HG02798 (cell line): ENCODE measurements at regions not wholly inside any gene's neighbourhood (a gene's known extent, or its start where the extent isn't known, plus 50 kb on each side); places are given as distances from the start of the nearest gene placed in this dataset.
"Not testable (repeated sequence)": the region's sequence is repeated elsewhere in the genome, so short reads cannot be mapped to it uniquely, and the experiment has no call there.

Source experiments
- ATAC-seq: cut with Tn5 transposase; IDR thresholded peaks from one replicate; pipeline ENCODE4 v1.9.1; 2021; ENCODE audit warnings: mild to moderate bottlenecking; ENCODE audit not compliant: unreplicated experiment, poor library complexity

DNA sequence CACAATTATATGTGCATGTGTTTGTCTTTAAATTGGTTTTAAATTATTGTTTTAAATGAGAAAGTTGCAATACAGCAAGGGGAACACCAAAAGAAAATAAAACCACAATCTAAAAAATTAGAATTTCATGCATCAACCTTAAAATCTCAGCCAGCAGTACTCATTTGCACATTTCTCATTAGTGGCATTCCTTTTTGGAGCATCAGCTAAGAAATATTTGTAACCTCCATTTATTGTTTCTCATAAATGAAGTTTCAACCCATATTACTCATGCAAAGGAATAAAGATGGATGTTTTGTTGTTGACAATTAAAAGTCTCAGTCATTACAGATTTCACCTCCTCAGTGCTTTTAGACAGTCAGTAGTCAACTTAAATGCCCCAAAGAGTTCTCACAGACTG is 160.1 kb downstream of the TBX15 start:
- no peak for ATAC-seq

DNA sequence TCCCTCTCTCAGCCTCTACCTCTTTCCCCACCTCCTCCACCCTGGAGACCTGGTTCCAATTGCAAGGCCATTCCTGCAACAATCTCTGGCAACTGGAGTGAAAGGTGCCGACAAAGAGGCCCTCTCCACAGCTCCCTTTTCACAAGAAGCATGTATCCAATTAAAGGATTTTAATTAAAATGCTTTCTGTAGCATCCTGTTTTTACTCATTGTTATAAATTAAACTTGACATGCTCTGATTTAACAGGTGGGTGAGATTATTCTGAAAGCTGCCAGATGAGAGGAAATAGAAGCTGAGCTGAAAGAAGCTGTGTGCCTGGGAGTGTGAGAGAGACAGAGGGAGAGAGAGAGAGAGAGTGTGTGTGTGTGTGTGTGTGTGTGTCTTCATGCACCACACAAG is 160.5 kb downstream of the TBX15 start:
- no peak for ATAC-seq

DNA sequence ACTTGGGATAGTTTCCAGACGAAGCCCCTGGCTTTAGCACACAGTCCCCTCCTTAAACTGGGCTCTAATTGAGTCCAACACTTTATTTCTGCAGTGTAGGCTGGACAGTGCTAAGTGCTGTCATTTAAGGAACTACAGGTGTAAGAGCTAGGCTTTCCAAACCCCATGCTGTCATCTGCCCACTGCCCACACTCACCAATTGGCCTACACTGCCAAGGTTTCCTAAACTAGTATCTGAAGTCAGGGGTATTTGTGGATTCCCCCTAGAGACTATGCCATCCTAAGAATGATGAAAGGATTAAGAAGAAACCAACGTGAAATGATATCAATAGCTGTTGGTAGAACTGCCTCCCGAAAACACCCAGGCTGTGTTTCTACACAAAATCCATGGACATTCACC is 160.9 kb downstream of the TBX15 start:
- ATAC-seq = no peak

DNA sequence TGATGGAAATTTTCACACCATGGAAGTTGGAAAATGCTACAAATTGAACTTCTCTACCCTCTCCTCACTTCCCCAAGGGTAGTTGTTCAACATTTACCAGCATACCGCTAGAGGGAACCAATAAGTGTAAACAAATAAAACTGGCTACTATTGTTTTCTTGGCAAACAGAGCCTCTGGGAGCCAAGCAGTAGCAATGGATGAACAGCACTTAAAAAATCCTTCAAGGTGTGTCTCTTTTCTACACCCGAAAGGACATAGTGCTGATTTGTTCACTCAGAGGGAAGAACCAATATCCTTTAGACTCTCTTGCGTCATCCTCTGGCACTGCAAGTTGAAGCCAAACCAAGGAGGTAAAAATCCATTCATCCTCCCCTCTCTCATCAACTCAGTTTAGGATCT is 161.5 kb downstream of the TBX15 start:
- no peak for ATAC-seq

DNA sequence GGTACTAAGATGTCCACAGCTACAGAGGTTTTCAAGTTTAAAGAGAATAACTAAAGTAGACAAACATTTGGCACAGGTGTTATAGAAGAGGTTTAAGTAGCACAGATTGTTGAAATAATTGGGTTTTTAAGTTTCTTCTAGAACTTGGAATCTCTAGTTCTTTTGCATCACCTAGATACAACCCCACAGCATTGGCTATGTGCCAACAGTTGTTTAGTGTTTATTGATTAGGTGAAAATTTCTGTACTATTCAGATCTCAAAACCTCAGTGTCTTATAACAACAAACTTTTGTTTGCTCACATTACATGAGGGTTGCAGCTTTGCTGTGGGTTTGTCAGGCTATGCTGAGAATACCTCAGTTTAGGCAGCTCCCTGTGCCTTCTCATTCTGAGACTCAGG is 162.5 kb downstream of the TBX15 start:
- ATAC-seq = no peak

DNA sequence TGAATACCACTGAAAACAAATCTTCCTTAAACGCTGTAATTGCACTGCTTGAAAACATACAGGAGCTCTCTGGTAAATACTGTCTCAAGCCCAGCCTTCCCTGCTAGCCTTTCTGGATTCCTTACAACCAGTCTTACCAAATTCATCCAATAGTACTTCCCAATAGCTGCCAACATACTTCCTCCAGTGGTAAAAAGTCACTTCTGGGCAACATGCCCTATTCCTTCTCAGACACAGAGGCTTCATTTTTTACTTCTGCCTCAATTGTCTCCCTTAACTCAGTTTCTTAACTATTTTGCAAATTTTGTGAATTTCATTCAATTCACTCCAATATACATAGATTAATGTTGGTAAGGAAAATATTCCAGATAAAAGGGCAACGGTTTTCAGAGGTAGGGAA is 166.3 kb downstream of the TBX15 start:
- no peak for ATAC-seq

- no peak for ATAC-seq
Measured at GRCh38 chr1:118820864-118821263, 167.3 kb downstream of the TBX15 start.

- no peak for ATAC-seq
Measured at GRCh38 chr1:118815909-118816308, 172.2 kb downstream of the TBX15 start.

DNA sequence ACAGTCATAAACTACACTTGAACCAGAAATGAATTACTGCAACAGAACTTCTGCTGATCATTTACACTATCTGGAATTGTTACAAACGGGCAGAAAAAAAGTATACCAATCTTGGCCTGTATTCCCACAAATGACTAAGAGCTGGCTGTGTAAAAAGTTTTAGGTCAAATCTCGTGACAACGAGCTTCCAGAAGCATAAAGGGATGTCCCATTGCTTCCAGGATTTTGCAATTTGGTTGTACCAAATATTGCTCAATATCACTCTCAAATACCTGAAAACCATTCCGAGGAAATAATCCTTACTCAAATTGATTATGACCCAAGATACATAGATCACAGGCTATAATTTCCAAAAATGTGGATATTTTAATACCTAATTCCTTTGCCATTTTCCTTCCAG is 175.6 kb downstream of the TBX15 start:
- ATAC-seq = no peak

- ATAC-seq = no peak
Measured at GRCh38 chr1:118811156-118811555, 177.0 kb downstream of the TBX15 start.

DNA sequence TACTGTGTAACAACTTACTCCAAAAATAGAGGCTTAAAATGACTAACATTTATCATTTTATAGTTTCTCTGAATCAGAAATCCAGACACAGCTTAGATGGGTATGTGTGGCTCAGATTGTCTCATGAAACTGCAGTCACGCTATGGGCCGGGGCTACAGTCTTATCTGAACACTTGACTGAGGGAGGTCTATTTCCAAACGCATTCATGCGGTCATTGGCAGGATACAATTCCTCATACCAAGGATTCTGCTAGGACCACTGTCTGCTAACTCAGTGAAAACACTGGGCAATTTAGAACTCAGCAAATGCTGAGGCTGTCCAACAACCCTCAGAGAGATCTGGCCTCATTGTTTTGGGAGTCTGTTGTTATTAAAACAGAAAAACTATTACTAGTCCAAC is 178.6 kb downstream of the TBX15 start:
- ATAC-seq = no peak

- not testable (repeated sequence) for ATAC-seq
Measured at GRCh38 chr1:118803128-118803527, 185.0 kb downstream of the TBX15 start.

DNA sequence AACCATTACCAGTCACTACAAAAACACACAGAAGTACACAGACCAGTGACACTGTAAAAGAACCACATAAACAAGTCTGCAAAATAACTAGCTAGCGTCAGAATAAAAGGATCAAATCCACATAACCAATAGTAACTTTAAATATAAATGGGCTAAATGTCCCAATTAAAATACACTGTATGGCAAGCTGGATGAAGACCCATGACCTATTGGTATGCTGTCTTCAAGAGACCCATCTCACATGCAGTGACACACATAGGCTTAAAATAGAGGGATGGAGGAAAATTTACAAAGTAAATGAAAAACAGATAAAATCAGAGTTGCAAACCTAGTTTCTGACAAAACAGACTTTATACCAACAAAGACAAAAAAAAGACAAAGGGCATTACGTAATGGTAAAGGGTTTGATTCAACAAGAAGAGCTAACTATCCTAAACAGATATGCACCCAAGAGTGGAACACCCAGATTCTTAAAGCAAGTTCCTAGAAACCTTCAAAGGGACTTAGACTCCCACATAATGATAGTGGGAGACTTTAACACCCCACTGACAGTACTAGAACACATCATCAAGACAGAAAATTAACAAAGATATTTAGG is 196.9 kb downstream of the TBX15 start:
- ATAC-seq = no peak

DNA sequence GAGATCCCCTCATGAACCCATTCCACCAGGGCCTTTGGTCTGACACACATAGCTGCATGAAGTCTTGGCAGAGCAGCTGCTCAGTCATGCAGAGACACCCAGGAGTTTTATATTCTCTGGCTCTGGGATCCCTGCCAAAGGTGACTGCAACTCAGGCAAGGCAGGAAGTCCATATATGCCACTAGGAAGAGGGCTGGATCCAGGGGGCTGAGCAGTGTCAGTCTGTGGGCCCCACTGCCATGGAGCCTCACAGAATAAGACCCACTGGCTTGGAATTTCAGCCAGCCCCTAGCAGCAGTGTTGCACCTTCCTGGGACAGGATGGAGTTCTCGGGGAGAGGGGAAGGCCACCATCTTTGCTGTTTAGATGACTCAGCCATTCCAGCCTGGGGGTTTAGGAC is 199.7 kb downstream of the TBX15 start:
- no peak for ATAC-seq

DNA sequence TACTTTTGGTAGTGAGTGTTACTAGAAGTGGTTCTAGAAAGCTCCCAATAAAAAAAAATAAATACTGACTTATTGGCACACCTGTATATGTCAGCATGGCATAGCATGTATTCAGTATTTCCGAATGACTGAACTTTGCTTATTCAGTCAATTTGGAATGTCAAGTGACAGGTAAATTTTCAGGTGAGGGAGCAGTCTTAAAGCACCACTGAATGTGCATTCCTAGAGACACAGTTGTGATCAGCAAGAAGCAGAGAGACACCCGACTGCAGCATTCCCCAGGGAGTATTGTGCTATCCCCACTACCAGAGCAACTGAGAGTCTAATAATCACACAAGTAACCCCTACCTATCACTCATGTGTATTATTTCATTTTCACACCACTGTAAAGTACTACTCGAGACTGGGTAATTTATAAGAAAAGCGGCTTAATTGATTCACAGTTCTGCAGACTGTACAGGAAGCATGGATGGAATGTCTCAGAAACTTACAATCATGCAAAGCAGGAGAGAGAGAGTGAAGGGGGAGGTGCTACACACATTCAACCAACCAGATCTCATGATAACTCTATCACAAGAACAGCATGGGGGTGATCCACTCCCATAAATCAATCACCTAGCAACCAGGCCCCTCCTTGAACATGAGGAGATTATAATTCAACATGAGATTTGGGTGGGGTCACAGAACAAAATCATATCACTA is 201.5 kb downstream of the TBX15 start:
- no peak for ATAC-seq

GRCh38 chr1:118785246-118785645 is 202.9 kb downstream of the TBX15 start:
- no peak for ATAC-seq

- no peak for ATAC-seq
Measured at GRCh38 chr1:118783095-118783758, 204.9 kb downstream of the TBX15 start.

DNA sequence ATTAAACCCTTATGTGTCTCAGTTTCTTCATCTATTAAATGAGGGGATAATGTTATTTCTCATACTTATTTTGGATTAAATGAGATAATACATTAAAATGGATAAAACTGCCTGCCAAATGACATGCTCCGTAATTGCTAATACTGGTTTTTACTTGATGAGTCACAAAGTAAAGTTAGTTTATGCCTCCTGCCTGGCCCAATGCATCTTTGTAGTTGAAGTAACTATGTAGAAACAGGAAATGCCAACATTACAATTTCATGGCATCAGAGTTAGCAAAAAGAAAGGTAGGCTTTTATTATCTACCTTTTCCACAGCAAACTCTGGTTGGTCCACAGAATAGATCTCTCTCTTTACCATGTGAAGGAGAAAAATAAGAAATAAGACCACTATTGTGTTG is 214.5 kb downstream of the TBX15 start:
- ATAC-seq = no peak

DNA sequence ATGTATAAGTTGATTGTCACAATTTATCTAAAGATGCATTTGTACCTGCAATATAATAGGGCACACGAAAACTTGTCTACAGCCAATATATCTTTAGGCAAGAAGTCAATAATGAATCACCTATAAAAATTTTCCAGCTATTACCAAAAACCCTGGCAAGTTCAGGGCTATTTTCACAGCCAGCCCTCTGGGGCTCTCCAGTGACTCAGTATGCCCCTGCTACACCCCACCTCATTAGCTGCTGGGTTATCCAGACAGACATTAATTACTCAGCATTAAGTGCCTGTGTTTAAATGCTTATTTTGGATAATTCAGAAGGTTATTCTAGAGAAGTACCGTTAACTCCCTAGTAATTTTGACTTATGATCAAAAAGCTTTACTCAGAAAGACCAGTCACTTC is 220.2 kb downstream of the TBX15 start:
- ATAC-seq = no peak

DNA sequence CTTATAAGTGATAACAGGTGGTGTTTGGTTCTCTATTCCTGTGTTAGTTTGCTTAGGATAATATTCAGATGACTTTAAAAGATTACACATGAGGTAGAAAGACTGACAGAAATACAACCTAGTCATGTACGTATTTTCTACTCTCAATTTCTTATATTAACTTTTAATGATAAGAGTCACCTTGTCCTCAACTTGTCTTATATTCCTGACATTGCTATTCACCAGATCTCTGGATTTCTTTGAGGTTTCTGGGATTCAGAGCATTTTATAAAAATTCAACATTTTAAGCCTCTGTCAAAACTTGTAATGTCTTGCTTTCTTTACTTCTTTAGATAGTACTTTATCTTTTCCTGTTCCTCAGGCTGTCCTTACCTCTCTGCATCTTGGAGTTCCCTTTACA is 234.2 kb downstream of the TBX15 start:
- no peak for ATAC-seq

DNA sequence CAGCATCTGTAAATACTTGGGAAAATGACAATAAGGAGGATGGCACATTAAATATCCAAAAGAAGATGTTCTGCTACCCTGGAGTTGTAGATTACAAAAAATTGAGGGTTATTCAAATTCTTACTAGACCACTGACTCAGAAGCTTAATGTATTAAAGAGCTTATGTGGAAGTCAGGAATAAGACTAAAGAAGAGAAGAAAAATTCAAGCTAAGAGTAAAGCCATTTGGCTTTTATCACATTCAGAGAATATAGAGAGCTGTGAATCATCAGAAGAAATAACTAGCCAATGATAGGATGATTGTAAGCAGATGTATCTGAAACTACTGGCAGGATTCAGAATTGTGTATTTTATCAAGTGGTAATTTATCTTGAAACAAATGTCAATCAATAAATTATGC is 237.0 kb downstream of the TBX15 start:
- ATAC-seq = no peak

GRCh38 chr1:118744420-118744819 is 243.7 kb downstream of the TBX15 start:
- no peak for ATAC-seq
